Epithelial cell of proximal tubule (primary cell): ENCODE measurements at regions not wholly inside any gene's neighbourhood (a gene's known extent, or its start where the extent isn't known, plus 50 kb on each side); places are given as distances from the start of the nearest gene placed in this dataset.

Experiments
- DNase-seq: peaks from one replicate; pipeline ENCODE4 v3.0.0-alpha.2; 2011; ENCODE audit warnings: low read depth
- H3K4me3 ChIP-seq: 2 replicates; pipeline ENCODE4 v1.5.1; 2011; ENCODE audit warnings: low read depth, mild to moderate bottlenecking, low read length
- TF ChIP-seq, protein P1 (sequence below): conservative IDR thresholded peaks from 2 replicates; pipeline ENCODE4 v1.5.1; 2012; ENCODE audit warnings: low read depth, mild to moderate bottlenecking, low read length

DNA sequence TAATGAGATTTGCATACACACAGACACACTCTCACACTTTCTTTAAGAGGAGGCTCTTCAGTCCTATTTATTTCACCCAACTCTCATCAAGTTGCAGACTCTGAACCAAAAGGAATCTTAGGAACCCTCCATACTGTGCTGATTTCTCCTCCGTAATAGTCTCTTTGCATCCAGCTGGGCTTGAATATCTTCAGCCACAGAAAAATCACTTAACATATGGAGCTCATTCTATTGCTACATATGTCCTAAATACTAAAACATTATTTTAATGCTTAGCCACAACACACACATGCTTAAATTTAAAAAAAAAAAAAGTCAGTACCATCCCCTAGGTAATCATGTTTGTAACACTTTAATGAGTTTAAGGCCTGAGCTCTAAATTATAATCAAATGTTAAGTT, 287.5 kb upstream of the CNTN6 start:
- TF ChIP-seq, protein P1, sequence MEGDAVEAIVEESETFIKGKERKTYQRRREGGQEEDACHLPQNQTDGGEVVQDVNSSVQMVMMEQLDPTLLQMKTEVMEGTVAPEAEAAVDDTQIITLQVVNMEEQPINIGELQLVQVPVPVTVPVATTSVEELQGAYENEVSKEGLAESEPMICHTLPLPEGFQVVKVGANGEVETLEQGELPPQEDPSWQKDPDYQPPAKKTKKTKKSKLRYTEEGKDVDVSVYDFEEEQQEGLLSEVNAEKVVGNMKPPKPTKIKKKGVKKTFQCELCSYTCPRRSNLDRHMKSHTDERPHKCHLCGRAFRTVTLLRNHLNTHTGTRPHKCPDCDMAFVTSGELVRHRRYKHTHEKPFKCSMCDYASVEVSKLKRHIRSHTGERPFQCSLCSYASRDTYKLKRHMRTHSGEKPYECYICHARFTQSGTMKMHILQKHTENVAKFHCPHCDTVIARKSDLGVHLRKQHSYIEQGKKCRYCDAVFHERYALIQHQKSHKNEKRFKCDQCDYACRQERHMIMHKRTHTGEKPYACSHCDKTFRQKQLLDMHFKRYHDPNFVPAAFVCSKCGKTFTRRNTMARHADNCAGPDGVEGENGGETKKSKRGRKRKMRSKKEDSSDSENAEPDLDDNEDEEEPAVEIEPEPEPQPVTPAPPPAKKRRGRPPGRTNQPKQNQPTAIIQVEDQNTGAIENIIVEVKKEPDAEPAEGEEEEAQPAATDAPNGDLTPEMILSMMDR, result no peak
- no peak for DNase-seq
- H3K4me3 ChIP-seq, result no peak overlapping the region

DNA sequence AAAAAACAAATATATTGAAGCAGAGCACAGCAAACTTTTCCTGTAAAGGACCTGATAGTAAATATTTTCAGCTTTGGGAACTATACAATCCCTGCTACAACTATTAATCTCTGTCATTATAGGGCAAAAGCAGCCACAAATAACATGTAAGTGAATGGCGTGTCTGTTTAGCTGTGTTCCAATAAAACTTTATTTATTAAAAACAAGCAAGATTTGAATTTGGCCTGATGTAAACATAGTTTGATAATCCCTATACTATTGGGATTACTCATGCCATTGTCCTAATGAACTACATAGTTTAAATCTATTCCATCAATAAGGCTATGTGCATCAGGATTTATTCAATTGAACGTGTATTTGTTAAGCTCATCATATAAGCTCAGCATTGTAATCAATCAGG, 286.8 kb upstream of the CNTN6 start:
- TF ChIP-seq, protein P1, result no peak
- DNase-seq, result no peak
- H3K4me3 ChIP-seq, result no peak overlapping the region

DNA sequence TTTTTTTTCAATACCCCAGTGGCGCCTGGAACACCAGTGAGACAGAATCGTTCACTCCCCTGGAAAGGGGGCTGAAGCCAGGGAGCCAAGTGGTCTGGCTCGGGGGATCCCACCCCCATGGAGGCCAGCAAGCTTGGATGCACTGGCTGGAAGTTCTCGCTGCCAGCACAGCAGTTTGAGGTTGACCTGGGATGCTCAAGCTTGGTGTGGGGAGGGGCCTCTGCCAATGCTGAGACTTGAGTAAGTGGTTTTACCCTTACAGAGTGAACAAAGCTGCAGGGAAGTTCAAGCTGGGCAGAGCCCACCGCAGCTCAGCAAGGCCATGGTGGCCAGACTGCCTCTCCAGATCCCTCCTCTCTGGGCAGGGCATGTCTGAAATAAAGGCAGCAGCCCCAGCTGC, 276.2 kb upstream of the CNTN6 start:
- DNase-seq, result no peak
- TF ChIP-seq, protein P1, result no peak
- H3K4me3 ChIP-seq, result no peak overlapping the region

DNA sequence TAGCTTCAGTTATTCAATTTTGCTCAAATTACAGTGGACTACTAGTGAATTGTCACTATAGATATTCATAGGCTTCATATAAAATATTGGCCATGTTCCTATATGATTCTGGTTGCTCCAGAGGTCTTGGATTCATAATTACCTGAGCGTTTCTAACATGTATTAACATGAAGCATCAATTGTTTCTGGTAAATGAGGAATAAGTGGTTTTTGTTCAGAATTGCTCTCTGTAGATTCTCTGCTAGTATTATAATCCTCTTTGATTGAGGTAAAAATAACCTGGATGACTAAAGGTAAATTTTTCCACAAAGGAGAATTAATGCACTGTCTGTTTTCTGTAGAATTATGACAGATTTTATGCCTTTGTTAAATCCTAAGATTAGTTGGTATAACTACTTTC, 258.1 kb upstream of the CNTN6 start:
- no peak for DNase-seq

DNA sequence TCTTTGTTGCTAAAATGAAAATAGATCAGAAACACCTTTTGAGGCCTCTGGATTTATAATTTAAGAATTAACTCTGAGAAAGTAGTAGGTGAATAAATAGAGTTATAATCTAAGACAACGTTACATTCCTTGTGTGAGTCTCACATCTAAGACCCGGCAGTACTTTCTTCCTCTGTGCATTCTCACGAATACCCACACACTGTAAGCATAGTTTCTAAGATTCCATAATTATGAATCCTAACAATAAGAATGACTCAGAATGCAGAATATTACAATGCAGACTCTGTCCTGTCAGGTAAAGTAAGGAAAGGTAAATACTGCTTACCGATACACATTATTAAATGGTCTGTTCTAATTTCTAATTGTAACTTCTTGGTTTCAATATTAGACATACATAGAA, 257.7 kb upstream of the CNTN6 start:
- no peak for DNase-seq
- TF ChIP-seq, protein P1, result no peak
- H3K4me3 ChIP-seq, result no peak overlapping the region

More for the DNA sequence above, 258.1 kb upstream of the CNTN6 start:
- TF ChIP-seq, protein P1, result no peak
- no peak overlapping the region for H3K4me3 ChIP-seq

DNA sequence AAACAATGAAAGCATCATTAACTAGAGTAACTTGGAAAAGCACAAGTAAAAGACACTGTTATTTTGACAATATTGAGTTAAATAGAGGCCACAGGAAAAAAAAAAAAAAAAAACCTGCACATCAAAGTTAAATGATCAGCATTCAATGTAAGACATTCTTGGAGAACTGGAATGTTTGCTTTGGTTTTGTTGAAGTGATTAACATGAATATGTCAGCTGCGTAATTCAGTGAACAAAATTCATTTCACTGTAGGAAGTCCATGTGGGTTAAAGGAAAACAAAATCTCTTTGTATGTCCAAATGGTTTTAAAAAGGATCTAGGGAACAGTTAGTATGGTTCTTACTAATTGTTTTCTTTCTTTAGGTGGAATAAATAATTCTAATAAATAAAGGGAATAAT, 252.8 kb upstream of the CNTN6 start:
- H3K4me3 ChIP-seq, result no peak overlapping the region
- no peak for DNase-seq
- TF ChIP-seq, protein P1, result no peak

DNA sequence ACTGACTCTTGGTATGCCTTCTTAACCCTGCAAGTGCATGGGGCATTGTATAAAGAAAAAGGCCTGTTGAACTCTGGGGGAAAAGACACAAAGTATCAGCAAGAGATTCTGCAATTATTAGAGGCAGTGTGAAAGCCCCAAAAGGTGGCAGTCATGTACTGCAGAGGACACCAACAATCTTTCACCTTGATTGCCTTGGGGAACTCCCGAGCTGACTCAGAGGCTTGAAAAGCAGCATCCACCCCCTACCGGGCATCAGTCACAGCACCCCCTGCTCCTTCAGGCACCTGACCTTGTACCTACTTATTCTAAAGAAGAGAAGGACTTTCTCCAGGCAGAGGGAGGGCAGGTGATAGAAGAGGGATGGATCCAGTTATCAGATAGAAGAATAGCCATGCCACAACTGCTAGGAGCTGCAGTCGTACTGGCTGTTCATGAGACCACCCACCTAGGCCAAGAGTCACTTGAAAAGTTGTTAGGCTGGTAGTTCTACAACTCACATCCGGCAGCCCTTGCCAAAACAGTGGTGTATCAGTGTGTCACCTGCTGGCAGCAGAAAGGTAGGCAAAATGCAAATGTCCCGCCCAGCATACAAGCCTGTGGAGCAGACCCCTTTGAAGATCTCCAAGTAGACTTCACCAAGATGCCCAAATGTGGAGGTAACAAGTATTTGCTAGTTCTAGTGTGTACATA, 241.6 kb upstream of the CNTN6 start:
- TF ChIP-seq, protein P1, result peak; percentile 37
- peak; percentile 12 for DNase-seq
- no peak overlapping the region for H3K4me3 ChIP-seq
